Tibial nerve (tissue), 4 donors: ENCODE measurements at regions not wholly inside any gene's neighbourhood (a gene's known extent, or its start where the extent isn't known, plus 50 kb on each side); places are given as distances from the start of the nearest gene placed in this dataset.

ENCODE experiments used
- DNase-seq, 2 donors: peaks; one replicate each; pipeline ENCODE4 v3.0.0-alpha.2; 2019; ENCODE audit warnings: low spot score in 2 of 2
- H3K27ac ChIP-seq, 4 donors: fragments of 200-600 bp; sonication (generic) in 3 of 4; one replicate each; pipeline ENCODE4 v1.5.1; 2017 to 2019; ENCODE audit warnings: mild to moderate bottlenecking in 1 of 4
- H3K27me3 ChIP-seq, 2 donors: fragments of 200-600 bp; sonication (generic) in 1 of 2; one replicate each; pipeline versions ENCODE4 v1.5.1 to v1.6.0; 2017 to 2019
- H3K36me3 ChIP-seq, 3 donors: fragments of 200-600 bp; sonication (generic); one replicate each; pipeline ENCODE4 v1.5.1; 2018 to 2019
- H3K4me1 ChIP-seq, 4 donors: fragments of 200-600 bp; sonication (generic) in 3 of 4; one replicate each; pipeline ENCODE4 v1.5.1; 2017 to 2019
- H3K4me3 ChIP-seq, 4 donors: fragments of 200-600 bp; sonication (generic) in 3 of 4; one replicate each; pipeline ENCODE4 v1.5.1; 2017 to 2019; ENCODE audit warnings: mild to moderate bottlenecking in 1 of 4, moderate library complexity in 1 of 4
- H3K9me3 ChIP-seq, 4 donors: fragments of 200-600 bp; sonication (generic) in 3 of 4; one replicate each; pipeline ENCODE4 v1.5.1; 2017 to 2019
- EP300 ChIP-seq, 2 donors: sonication (generic); formaldehyde crosslinking; IDR thresholded peaks; one replicate each; pipeline ENCODE4 v1.6.1; 2017; ENCODE audit warnings: antibody characterized with exemption in 2 of 2, mild to moderate bottlenecking in 1 of 2
- POLR2A ChIP-seq, 2 donors: fragments of 450-650 bp; IDR thresholded peaks; one replicate each; pipeline ENCODE4 v1.6.1; 2017; ENCODE audit warnings: antibody characterized with exemption in 2 of 2, mild to moderate bottlenecking in 2 of 2, moderate library complexity in 2 of 2
- WGBS, 2 donors: methylation state at CpG; one replicate each; pipeline ENCODE4 v1.1.5; 2018; 5-methylcytosine and 5-hydroxymethylcytosine counted together
- TF ChIP-seq, protein P1 (sequence below), 5 experiments: fragments of 200-600 bp in 3 of 5; fragments of 450-650 bp in 2 of 5; sonication (generic) in 3 of 5; IDR thresholded peaks; one replicate each; pipeline ENCODE4 v1.5.1; 2016 to 2019; ENCODE audit warnings: antibody characterized with exemption in 5 of 5, mild to moderate bottlenecking in 3 of 5, moderate library complexity in 2 of 5

DNA sequence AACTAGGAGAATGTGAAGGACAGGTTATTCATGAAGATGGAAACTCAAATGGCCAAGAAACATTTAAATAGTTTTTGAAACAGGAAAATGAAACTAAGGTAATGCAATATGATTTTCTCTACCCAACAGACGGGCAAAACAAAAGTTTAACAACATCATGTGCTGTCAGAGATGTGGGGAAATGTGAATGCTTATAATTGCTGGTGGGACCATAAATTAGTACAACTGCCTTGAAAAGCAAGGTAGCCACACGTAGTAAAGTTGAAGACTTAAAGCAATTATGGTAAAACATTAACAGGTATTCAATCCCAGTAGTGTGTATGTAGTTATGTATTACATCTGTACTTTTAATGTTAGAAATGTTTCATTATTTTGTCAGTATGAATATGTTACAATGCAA, 57.0 kb upstream of the C3orf80 start:
- Histone ChIP-seq H3K27ac (no peak overlapping the region), H3K36me3 (no peaks in the 10 kb centered on the region), H3K4me3 (no peak overlapping the region), H3K27me3 (no peaks in the 10 kb centered on the region), H3K9me3 (no peaks in the 10 kb centered on the region), H3K4me1 (no peaks in the 10 kb centered on the region)
- no peak for DNase-seq
- TF ChIP-seq, protein P1, sequence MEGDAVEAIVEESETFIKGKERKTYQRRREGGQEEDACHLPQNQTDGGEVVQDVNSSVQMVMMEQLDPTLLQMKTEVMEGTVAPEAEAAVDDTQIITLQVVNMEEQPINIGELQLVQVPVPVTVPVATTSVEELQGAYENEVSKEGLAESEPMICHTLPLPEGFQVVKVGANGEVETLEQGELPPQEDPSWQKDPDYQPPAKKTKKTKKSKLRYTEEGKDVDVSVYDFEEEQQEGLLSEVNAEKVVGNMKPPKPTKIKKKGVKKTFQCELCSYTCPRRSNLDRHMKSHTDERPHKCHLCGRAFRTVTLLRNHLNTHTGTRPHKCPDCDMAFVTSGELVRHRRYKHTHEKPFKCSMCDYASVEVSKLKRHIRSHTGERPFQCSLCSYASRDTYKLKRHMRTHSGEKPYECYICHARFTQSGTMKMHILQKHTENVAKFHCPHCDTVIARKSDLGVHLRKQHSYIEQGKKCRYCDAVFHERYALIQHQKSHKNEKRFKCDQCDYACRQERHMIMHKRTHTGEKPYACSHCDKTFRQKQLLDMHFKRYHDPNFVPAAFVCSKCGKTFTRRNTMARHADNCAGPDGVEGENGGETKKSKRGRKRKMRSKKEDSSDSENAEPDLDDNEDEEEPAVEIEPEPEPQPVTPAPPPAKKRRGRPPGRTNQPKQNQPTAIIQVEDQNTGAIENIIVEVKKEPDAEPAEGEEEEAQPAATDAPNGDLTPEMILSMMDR (IDR thresholded peaks at IDR 0.05): no peak
- no peak for TF ChIP-seq POLR2A (IDR thresholded peaks at IDR 0.05)
- no peak for TF ChIP-seq EP300 (IDR thresholded peaks at IDR 0.05)
- 71 to 75% methylated on average over 2 of the region's 2 CpGs for WGBS, 2 donors

GRCh38 chr3:160169139-160169976, 55.9 kb upstream of the C3orf80 start:
- DNase-seq: no peak

GRCh38 chr3:160170409-160171370, 54.5 kb upstream of the C3orf80 start:
- H3K9me3 ChIP-seq: no peaks in the 10 kb centered on the region
- WGBS, 2 donors: 89% methylated on average over 3 of the region's 3 CpGs
- TF ChIP-seq, protein P1 (IDR thresholded peaks at IDR 0.05): no peak
- no peak for TF ChIP-seq POLR2A (IDR thresholded peaks at IDR 0.05)
- no peak for TF ChIP-seq EP300 (IDR thresholded peaks at IDR 0.05)
- H3K36me3 ChIP-seq: no peaks in the 10 kb centered on the region
- no peak overlapping the region for H3K27ac ChIP-seq
- H3K4me3 ChIP-seq: no peak overlapping the region
- no peaks in the 10 kb centered on the region for H3K27me3 ChIP-seq
- no peak for DNase-seq
- H3K4me1 ChIP-seq: no peaks in the 10 kb centered on the region

More at GRCh38 chr3:160169139-160169976, 55.9 kb upstream of the C3orf80 start:
- H3K9me3 ChIP-seq: no peaks in the 10 kb centered on the region
- H3K27me3 ChIP-seq: no peaks in the 10 kb centered on the region
- no peaks in the 10 kb centered on the region for H3K36me3 ChIP-seq
- TF ChIP-seq EP300 (IDR thresholded peaks at IDR 0.05) (no peak), POLR2A (IDR thresholded peaks at IDR 0.05) (no peak)
- TF ChIP-seq, protein P1 (IDR thresholded peaks at IDR 0.05): no peak
- H3K4me1 ChIP-seq: no peaks in the 10 kb centered on the region
- H3K27ac ChIP-seq: no peak overlapping the region
- no peak overlapping the region for H3K4me3 ChIP-seq
- 61 to 68% methylated on average over 7 of the region's 7 CpGs for WGBS, 2 donors

- DNase-seq: no peak
Measured at GRCh38 chr3:160171813-160172212, 53.4 kb upstream of the C3orf80 start.

More at GRCh38 chr3:160171813-160172212, 53.4 kb upstream of the C3orf80 start:
- Histone ChIP-seq H3K4me1 (no peaks in the 10 kb centered on the region), H3K27ac (no peak overlapping the region), H3K27me3 (no peaks in the 10 kb centered on the region), H3K36me3 (no peaks in the 10 kb centered on the region), H3K4me3 (no peak overlapping the region), H3K9me3 (no peaks in the 10 kb centered on the region)
- TF ChIP-seq, protein P1 (IDR thresholded peaks at IDR 0.05): no peak
- TF ChIP-seq EP300 (IDR thresholded peaks at IDR 0.05): no peak
- 68 to 70% methylated on average over 3 of the region's 3 CpGs for WGBS, 2 donors
